ENCODE measurements at regions not wholly inside any gene's neighbourhood (a gene's known extent, or its start where the extent isn't known, plus 50 kb on each side); places are given as distances from the start of the nearest gene placed in this dataset.

- Histone ChIP-seq H3K4me3 (ENCODE audit: low read length) (no peak overlapping the region), H3K9me3 (ENCODE audit: control insufficient read depth, insufficient read depth, low read length) (no peaks in the 10 kb centered on the region), H3K4me1 (ENCODE audit: control insufficient read depth, insufficient read depth, low read length) (no peaks in the 10 kb centered on the region), H3K27me3 (ENCODE audit: control insufficient read depth, insufficient read depth, low read length) (no peaks in the 10 kb centered on the region), H3K36me3 (ENCODE audit: control insufficient read depth, insufficient read depth, low read length) (no peaks in the 10 kb centered on the region), H3K27ac (ENCODE audit: low read length) (no peak overlapping the region)
- WGBS (ENCODE audit: insufficient coverage) = no CpG with 5 or more reads among the region's 2 CpGs
- intact Hi-C loops (cut with micrococcal nuclease) = no loop called here
- H3K4me3 Mint-ChIP-seq = no peak overlapping the region
- H3K36me3 Mint-ChIP-seq = no peaks in the 10 kb centered on the region
- H3K9me3 Mint-ChIP-seq = peaks cover 2 to 4% of the 10 kb centered on the region in 2 donors
- DNase-seq (no peak), ATAC-seq (no peak)
- TF ChIP-seq, protein P1, sequence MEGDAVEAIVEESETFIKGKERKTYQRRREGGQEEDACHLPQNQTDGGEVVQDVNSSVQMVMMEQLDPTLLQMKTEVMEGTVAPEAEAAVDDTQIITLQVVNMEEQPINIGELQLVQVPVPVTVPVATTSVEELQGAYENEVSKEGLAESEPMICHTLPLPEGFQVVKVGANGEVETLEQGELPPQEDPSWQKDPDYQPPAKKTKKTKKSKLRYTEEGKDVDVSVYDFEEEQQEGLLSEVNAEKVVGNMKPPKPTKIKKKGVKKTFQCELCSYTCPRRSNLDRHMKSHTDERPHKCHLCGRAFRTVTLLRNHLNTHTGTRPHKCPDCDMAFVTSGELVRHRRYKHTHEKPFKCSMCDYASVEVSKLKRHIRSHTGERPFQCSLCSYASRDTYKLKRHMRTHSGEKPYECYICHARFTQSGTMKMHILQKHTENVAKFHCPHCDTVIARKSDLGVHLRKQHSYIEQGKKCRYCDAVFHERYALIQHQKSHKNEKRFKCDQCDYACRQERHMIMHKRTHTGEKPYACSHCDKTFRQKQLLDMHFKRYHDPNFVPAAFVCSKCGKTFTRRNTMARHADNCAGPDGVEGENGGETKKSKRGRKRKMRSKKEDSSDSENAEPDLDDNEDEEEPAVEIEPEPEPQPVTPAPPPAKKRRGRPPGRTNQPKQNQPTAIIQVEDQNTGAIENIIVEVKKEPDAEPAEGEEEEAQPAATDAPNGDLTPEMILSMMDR (IDR thresholded peaks at IDR 0.05) = no peak
- H3K27ac Mint-ChIP-seq = no peak overlapping the region
- no peaks in the 10 kb centered on the region for H3K27me3 Mint-ChIP-seq (ENCODE audit: low read depth in 2 of 2)
- no peaks in the 10 kb centered on the region for H3K4me1 Mint-ChIP-seq
These were observed 466.2 kb downstream of the FBXO15 start for GRCh38 chr18:73681398-73681797.

- WGBS (ENCODE audit: insufficient coverage) = 38% methylated on average over 8 of the region's 8 CpGs
- Mint-ChIP-seq H3K4me1 (no peaks in the 10 kb centered on the region), H3K36me3 (no peaks in the 10 kb centered on the region), H3K27me3 (ENCODE audit: low read depth in 2 of 2) (no peaks in the 10 kb centered on the region), H3K4me3 (no peak overlapping the region), H3K27ac (no peak overlapping the region), H3K9me3 (peaks cover 2 to 6% of the 10 kb centered on the region in 2 donors)
- Histone ChIP-seq H3K27me3 (ENCODE audit: control insufficient read depth, insufficient read depth, low read length) (no peaks in the 10 kb centered on the region), H3K9me3 (ENCODE audit: control insufficient read depth, insufficient read depth, low read length) (no peaks in the 10 kb centered on the region), H3K4me3 (ENCODE audit: low read length) (no peak overlapping the region), H3K36me3 (ENCODE audit: control insufficient read depth, insufficient read depth, low read length) (no peaks in the 10 kb centered on the region), H3K4me1 (ENCODE audit: control insufficient read depth, insufficient read depth, low read length) (no peaks in the 10 kb centered on the region), H3K27ac (ENCODE audit: low read length) (no peak overlapping the region)
- TF ChIP-seq, protein P1 (IDR thresholded peaks at IDR 0.05) = no peak
- no peak for DNase-seq
- intact Hi-C loops (cut with micrococcal nuclease) = no loop called here
- ATAC-seq = no peak
These were observed 467.5 kb downstream of the FBXO15 start for GRCh38 chr18:73679941-73680712.

GRCh38 chr18:73677450-73677849, 470.2 kb downstream of the FBXO15 start:
- Mint-ChIP-seq H3K4me3 (no peak overlapping the region), H3K36me3 (no peaks in the 10 kb centered on the region), H3K4me1 (no peaks in the 10 kb centered on the region), H3K27ac (no peak overlapping the region), H3K9me3 (peaks cover 2 to 6% of the 10 kb centered on the region in 2 donors), H3K27me3 (ENCODE audit: low read depth in 2 of 2) (no peaks in the 10 kb centered on the region)
- no peaks in the 10 kb centered on the region for H3K36me3 ChIP-seq (ENCODE audit: control insufficient read depth, insufficient read depth, low read length)
- no peaks in the 10 kb centered on the region for H3K4me1 ChIP-seq (ENCODE audit: control insufficient read depth, insufficient read depth, low read length)
- intact Hi-C loops (cut with micrococcal nuclease) = no loop called here
- DNase-seq = no peak
- no peaks in the 10 kb centered on the region for H3K9me3 ChIP-seq (ENCODE audit: control insufficient read depth, insufficient read depth, low read length)
- H3K27me3 ChIP-seq (ENCODE audit: control insufficient read depth, insufficient read depth, low read length) = no peaks in the 10 kb centered on the region
- no peak overlapping the region for H3K27ac ChIP-seq (ENCODE audit: low read length)
- TF ChIP-seq, protein P1 (IDR thresholded peaks at IDR 0.05) = no peak
- ATAC-seq = no peak
- no peak overlapping the region for H3K4me3 ChIP-seq (ENCODE audit: low read length)
